ENCODE measurements at regions not wholly inside any gene's neighbourhood (a gene's known extent, or its start where the extent isn't known, plus 50 kb on each side); places are given as distances from the start of the nearest gene placed in this dataset.

DNA sequence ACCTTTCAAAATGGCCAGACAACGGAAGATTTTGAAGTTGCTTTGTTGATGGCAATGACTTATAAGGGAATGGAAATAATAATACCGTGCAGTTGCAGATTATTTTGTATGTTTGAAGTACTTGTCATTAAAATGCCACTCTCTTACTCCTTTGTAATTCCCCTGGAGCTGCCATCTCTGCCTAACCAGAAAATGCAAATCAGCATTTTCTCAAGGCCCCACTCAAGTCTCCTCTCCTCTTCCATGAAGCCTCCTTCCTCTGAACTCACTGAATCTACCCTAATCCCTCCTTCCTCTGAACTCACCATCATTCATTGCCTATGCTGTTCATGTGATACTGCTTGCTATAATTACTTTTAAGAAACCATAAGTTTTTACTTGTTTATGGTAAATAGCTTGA lies 60.2 kb upstream of the RBPJ start:
- TF ChIP-seq, protein P1, sequence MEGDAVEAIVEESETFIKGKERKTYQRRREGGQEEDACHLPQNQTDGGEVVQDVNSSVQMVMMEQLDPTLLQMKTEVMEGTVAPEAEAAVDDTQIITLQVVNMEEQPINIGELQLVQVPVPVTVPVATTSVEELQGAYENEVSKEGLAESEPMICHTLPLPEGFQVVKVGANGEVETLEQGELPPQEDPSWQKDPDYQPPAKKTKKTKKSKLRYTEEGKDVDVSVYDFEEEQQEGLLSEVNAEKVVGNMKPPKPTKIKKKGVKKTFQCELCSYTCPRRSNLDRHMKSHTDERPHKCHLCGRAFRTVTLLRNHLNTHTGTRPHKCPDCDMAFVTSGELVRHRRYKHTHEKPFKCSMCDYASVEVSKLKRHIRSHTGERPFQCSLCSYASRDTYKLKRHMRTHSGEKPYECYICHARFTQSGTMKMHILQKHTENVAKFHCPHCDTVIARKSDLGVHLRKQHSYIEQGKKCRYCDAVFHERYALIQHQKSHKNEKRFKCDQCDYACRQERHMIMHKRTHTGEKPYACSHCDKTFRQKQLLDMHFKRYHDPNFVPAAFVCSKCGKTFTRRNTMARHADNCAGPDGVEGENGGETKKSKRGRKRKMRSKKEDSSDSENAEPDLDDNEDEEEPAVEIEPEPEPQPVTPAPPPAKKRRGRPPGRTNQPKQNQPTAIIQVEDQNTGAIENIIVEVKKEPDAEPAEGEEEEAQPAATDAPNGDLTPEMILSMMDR (IDR thresholded peaks at IDR 0.05) = no peak
- TF ChIP-seq POLR2A (IDR thresholded peaks at IDR 0.05) = no peak

Data from testis (tissue), 2 donors.